GM18873 (cell line): ENCODE measurements at regions not wholly inside any gene's neighbourhood (a gene's known extent, or its start where the extent isn't known, plus 50 kb on each side); places are given as distances from the start of the nearest gene placed in this dataset.
"Not testable (repeated sequence)": the region's sequence is repeated elsewhere in the genome, so short reads cannot be mapped to it uniquely, and the experiment has no call there.

ENCODE experiments used
- ATAC-seq: cut with Tn5 transposase; IDR thresholded peaks from one replicate; pipeline ENCODE4 v1.9.1; 2021; ENCODE audit warnings: mild to moderate bottlenecking, moderate library complexity, moderate number of reproducible peaks; ENCODE audit not compliant: unreplicated experiment, low FRiP score

- ATAC-seq: peak; percentile 57
Measured at GRCh38 chr7:128561116-128561722, 84.7 kb downstream of the METTL2B start.

GRCh38 chr7:128562795-128563194, 86.2 kb downstream of the METTL2B start:
- ATAC-seq: not testable (repeated sequence)

- ATAC-seq: not testable (repeated sequence)
Measured at GRCh38 chr7:128564123-128564700, 87.7 kb downstream of the METTL2B start.

- ATAC-seq: not testable (repeated sequence)
Measured at GRCh38 chr7:128564932-128565864, 88.7 kb downstream of the METTL2B start.

- not testable (repeated sequence) for ATAC-seq
Measured at GRCh38 chr7:128575277-128575676, 96.8 kb upstream of the GARIN1A start.

- not testable (repeated sequence) for ATAC-seq
Measured at GRCh38 chr7:128576953-128577352, 95.1 kb upstream of the GARIN1A start.

GRCh38 chr7:128579843-128580242, 92.2 kb upstream of the GARIN1A start:
- ATAC-seq: not testable (repeated sequence)

GRCh38 chr7:128581100-128581499, 91.0 kb upstream of the GARIN1A start:
- ATAC-seq: not testable (repeated sequence)

- ATAC-seq: not testable (repeated sequence)
Measured at GRCh38 chr7:128581825-128582561, 90.1 kb upstream of the GARIN1A start.

- not testable (repeated sequence) for ATAC-seq
Measured at GRCh38 chr7:128586715-128587114, 85.4 kb upstream of the GARIN1A start.

GRCh38 chr7:128591705-128592104, 80.4 kb upstream of the GARIN1A start:
- no peak for ATAC-seq

GRCh38 chr7:128592209-128592608, 79.9 kb upstream of the GARIN1A start:
- not testable (repeated sequence) for ATAC-seq

GRCh38 chr7:128594061-128594460, 78.0 kb upstream of the GARIN1A start:
- not testable (repeated sequence) for ATAC-seq

- not testable (repeated sequence) for ATAC-seq
Measured at GRCh38 chr7:128596336-128597128, 75.6 kb upstream of the GARIN1A start.

- not testable (repeated sequence) for ATAC-seq
Measured at GRCh38 chr7:128598946-128599345, 73.1 kb upstream of the GARIN1A start.

- peak; percentile 69 for ATAC-seq
Measured at GRCh38 chr7:128608678-128609421, 63.2 kb upstream of the GARIN1A start.

- ATAC-seq: not testable (repeated sequence)
Measured at GRCh38 chr7:128613366-128613765, 58.7 kb upstream of the GARIN1A start.

- ATAC-seq: not testable (repeated sequence)
Measured at GRCh38 chr7:128614812-128615211, 57.3 kb upstream of the GARIN1A start.

GRCh38 chr7:128616799-128617198, 55.3 kb upstream of the GARIN1A start:
- ATAC-seq: not testable (repeated sequence)
